Epithelial cell of esophagus (primary cell): ENCODE measurements at regions not wholly inside any gene's neighbourhood (a gene's known extent, or its start where the extent isn't known, plus 50 kb on each side); places are given as distances from the start of the nearest gene placed in this dataset.

Source experiments
- DNase-seq: peaks from one replicate; pipeline ENCODE4 v3.0.0; 2010; ENCODE audit warnings: low read depth
- H3K4me3 ChIP-seq: 2 replicates; pipeline ENCODE4 v1.5.1; 2011; ENCODE audit warnings: mild to moderate bottlenecking, low read length, control low read depth
- TF ChIP-seq, protein P1 (sequence below): IDR thresholded peaks from 2 replicates; pipeline ENCODE4 v1.5.1; 2011; ENCODE audit warnings: low read depth, mild to moderate bottlenecking, low read length, control low read depth, inconsistent platforms; ENCODE audit not compliant: insufficient read depth; ENCODE audit errors: missing control alignments

DNA sequence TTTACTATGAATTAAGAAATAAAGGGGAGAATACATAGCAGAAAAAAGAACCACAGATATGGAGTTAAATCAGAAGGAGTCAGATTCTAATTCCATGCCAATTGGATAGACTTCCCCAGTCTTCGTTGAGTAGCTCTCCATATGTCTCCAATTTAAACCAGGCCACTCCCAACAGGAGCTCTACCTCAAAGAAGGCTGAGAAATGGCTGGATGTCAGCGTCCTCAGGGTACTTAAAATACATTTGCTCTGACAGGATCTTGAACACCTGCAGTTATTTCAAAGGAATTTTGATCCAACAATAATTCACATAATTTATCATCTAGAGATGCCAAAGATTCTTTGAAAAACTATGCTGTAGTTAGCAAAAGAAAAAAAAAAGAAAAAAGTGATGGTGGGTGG, 133.9 kb upstream of the FBN2 start:
- DNase-seq, result no peak
- TF ChIP-seq, protein P1, sequence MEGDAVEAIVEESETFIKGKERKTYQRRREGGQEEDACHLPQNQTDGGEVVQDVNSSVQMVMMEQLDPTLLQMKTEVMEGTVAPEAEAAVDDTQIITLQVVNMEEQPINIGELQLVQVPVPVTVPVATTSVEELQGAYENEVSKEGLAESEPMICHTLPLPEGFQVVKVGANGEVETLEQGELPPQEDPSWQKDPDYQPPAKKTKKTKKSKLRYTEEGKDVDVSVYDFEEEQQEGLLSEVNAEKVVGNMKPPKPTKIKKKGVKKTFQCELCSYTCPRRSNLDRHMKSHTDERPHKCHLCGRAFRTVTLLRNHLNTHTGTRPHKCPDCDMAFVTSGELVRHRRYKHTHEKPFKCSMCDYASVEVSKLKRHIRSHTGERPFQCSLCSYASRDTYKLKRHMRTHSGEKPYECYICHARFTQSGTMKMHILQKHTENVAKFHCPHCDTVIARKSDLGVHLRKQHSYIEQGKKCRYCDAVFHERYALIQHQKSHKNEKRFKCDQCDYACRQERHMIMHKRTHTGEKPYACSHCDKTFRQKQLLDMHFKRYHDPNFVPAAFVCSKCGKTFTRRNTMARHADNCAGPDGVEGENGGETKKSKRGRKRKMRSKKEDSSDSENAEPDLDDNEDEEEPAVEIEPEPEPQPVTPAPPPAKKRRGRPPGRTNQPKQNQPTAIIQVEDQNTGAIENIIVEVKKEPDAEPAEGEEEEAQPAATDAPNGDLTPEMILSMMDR, result no peak
- no peak overlapping the region for H3K4me3 ChIP-seq

DNA sequence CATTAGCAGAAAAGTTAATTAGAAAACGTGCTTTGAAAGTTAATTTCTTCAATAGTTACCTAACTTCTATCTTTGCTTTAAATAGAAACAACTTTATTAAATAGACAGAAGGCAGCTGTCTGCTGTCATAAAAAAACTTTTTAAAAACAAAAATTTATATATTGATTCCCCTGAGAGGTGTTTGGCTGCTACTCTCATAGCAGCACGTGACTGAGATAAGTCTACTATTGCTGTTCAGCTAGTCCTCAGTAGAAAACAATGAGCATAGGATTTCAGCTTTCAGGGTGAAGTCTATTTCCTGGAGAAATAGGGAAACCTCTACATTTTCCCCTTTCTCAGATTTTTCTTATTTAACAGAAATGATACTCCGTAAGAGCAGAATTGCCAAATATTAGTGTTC, 135.0 kb upstream of the FBN2 start:
- TF ChIP-seq, protein P1, result no peak
- no peak overlapping the region for H3K4me3 ChIP-seq
- DNase-seq, result no peak

DNA sequence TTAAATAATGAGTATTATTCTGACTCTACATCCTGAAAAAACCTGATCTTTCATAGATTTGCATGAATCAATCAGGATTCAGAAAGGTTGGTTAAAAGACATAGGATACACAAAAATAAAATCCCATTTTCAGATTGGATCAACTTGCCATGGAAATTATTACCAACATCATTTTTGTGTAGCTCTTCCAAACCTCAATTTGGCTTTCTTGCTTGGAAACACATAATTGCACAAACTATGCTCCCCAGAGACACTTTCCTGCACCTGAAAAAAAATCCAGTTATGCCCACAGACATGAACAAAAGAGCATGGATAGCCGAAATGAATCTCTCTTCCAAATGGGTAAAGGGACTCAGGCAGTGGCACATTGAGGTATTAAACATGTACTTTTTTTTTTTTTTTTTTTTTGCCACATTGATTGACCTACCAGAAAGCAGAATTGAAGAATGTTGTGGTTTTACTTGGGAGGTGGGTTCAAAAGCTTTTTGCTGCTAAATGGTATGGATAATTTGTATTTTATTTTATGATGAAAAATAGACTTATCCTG, 135.4 kb upstream of the FBN2 start:
- TF ChIP-seq, protein P1, result no peak
- H3K4me3 ChIP-seq, result no peak overlapping the region
- DNase-seq, result no peak

DNA sequence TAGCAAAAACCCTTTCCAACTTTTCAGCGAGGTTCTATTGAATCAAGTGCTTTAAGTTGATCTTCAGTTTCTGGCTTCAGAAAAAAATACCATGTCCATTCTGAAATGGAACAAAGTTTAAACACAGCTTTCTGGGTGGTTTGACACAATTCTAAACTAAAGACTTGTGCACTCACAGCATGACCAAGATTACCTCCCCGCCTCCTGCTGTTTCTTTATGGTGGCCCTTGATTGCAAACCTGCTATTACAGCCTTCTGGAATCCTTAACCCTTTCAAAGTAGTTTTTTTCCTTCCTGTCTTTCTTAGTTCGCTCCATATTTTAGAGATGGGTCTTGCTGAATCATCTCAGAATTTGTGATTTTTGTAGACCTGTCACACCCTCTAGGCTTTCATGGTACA, 135.9 kb upstream of the FBN2 start:
- TF ChIP-seq, protein P1, result no peak
- no peak for DNase-seq
- no peak overlapping the region for H3K4me3 ChIP-seq

DNA sequence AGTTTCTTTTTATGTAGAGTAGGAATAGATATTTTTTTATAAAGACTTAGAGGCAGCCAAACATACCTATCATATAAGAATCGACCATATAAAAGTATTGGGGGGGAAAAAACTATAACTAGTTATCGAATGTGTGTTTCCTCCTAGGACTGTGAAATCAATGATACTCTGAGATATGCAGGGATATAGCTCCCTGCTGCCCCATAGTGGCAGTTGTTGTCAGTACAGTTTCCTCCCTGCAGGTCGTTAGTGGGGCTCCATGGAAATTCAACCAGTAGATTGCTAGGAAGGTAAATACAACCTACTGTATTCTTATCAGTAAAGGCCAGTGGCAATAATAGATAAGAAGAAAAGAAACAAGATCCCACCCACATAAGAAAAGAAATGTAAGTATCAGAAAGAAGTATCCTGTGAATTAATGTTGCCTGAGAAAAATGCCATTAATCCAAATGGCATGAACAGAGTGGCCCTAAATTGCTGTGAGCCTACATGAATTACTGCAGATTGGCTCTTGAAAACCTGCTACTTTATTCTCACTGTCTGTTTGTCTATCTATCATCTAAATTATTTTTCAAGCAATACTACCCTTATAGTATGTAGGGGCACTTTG, 136.9 kb upstream of the FBN2 start:
- TF ChIP-seq, protein P1, result peak; percentile 85
- DNase-seq, result peak; percentile 66
- no peak overlapping the region for H3K4me3 ChIP-seq

DNA sequence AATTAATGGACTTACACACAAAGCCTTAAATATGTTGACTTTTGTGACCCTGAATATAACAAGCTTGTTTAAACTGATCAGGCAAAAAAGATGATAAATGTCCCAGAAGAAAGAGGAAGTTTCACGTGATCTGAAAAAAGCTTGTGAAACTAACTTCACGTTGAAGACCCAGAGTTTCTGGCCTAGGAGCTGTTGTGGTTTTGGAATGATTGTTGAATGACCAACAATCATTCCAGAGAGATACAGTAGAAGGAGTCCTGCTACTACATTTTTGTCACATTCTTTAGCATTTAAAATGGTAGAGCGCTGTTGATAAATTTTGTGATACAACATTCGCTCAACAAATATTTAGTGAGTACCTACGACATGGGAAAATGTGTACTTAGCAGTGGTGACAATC, 143.1 kb upstream of the FBN2 start:
- no peak for DNase-seq
- TF ChIP-seq, protein P1, result no peak
- H3K4me3 ChIP-seq, result no peak overlapping the region
